Gastroesophageal sphincter (tissue), 3 donors: ENCODE measurements at regions not wholly inside any gene's neighbourhood (a gene's known extent, or its start where the extent isn't known, plus 50 kb on each side); places are given as distances from the start of the nearest gene placed in this dataset.

Experiments used
- CTCF ChIP-seq, 4 experiments: fragments of 200-600 bp in 2 of 4; fragments of 450-650 bp in 2 of 4; sonication (generic) in 1 of 4; IDR thresholded peaks; one replicate each; pipeline ENCODE4 v1.5.1; 2017 to 2019; ENCODE audit warnings: antibody characterized with exemption in 4 of 4, mild to moderate bottlenecking in 2 of 4, moderate library complexity in 2 of 4
- EP300 ChIP-seq: sonication (generic); formaldehyde crosslinking; IDR thresholded peaks from one replicate; pipeline ENCODE4 v1.6.1; 2017; ENCODE audit warnings: antibody characterized with exemption, mild to moderate bottlenecking
- POLR2A ChIP-seq, 2 donors: fragments of 450-650 bp; IDR thresholded peaks; one replicate each; pipeline ENCODE4 v1.6.1; 2017; ENCODE audit warnings: antibody characterized with exemption in 2 of 2, mild to moderate bottlenecking in 2 of 2, moderate library complexity in 1 of 2
- POLR2AphosphoS5 ChIP-seq: sonication (generic); formaldehyde crosslinking; IDR thresholded peaks from one replicate; pipeline ENCODE4 v1.6.1; 2017; ENCODE audit warnings: antibody characterized with exemption

GRCh38 chr7:138237995-138238394 is 161.7 kb downstream of the AKR1D1 start:
- TF ChIP-seq CTCF (IDR thresholded peaks at IDR 0.05) (no peak), POLR2A (IDR thresholded peaks at IDR 0.05) (no peak), EP300 (no peak), POLR2AphosphoS5 (no peak)
